K562 (cell line): ENCODE measurements at regions not wholly inside any gene's neighbourhood (a gene's known extent, or its start where the extent isn't known, plus 50 kb on each side); places are given as distances from the start of the nearest gene placed in this dataset.

ENCODE experiments used
- ATAC-seq: fragments of 200-7000 bp; cut with Tn5 transposase; 3 replicates; pipeline ENCODE4 v1.9.1; 2020; ENCODE audit warnings: moderate library complexity
- BruUV-seq: library from RNA; stranded (reverse); fragments of 400-500 nt; replicated peaks from 2 replicates; lab custom pipeline; 2021; lab: Mats Ljungman, UMichigan
- CTCF ChIA-PET: fragments of 300-600 bp; formaldehyde crosslinking; extraction: SDS; loops from one replicate; lab custom pipeline; 2021; ENCODE audit warnings: low intra/inter-chr PET ratio; lab: Yijun Ruan, JAX
- POLR2A ChIA-PET: fragments of 300-600, 350-650 bp; sonication (Branson Sonifier 250); formaldehyde crosslinking; extraction: SDS; loops from one replicate; lab custom pipeline; 2021; ENCODE audit warnings: antibody characterized with exemption, inconsistent platforms; lab: Yijun Ruan, JAX
- DNase-seq, 4 experiments: peaks; one replicate each; pipeline versions ENCODE4 v3.0.0 to v3.0.0-alpha.2; 2011 to 2018; ENCODE audit warnings: low spot score in 3 of 4, mixed read lengths in 3 of 4; ENCODE audit errors: extremely low read depth in 1 of 4
- FAIRE-seq: peaks from 2 replicates; lab custom pipeline; 2011; peaks lifted over from hg19 to GRCh38; lab: Jason Lieb, UNC
- H2AFZ ChIP-seq: 2 replicates; pipeline ENCODE4 v1.6.0; 2011; ENCODE audit warnings: low read depth, low read length, control low read depth, inconsistent platforms
- H3K27ac ChIP-seq: fragments of 200-600 bp; 3 replicates; pipeline ENCODE4 v1.8.0; 2011; ENCODE audit warnings: low read depth, mild to moderate bottlenecking, control low read depth, inconsistent platforms, low read length, moderate library complexity, mixed read lengths; ENCODE audit errors: extremely low read depth
- H3K27me3 ChIP-seq, 2 experiments: fragments of 300-600 bp in 1 of 2; 2 replicates in 1 of 2; 3 replicates in 1 of 2; pipeline versions ENCODE4 v1.6.0 to v1.8.0; 2011; ENCODE audit warnings: inconsistent platforms in 2 of 2, low read length in 2 of 2, mild to moderate bottlenecking in 1 of 2, mixed read lengths in 1 of 2, moderate library complexity in 1 of 2; ENCODE audit not compliant: control insufficient read depth in 2 of 2, insufficient read depth in 2 of 2
- H3K36me3 ChIP-seq: fragments of 300-600 bp; 3 replicates; pipeline ENCODE4 v1.8.0; 2011; ENCODE audit warnings: mild to moderate bottlenecking, low read length, inconsistent platforms; ENCODE audit not compliant: control insufficient read depth, insufficient read depth
- H3K4me1 ChIP-seq, 2 experiments: fragments of 200-600 bp in 1 of 2; replicated peaks in 1 of 2; 2 replicates in 1 of 2; 3 replicates in 1 of 2; pipeline versions ENCODE4 v1.5.1 to v1.8.0; 2011; ENCODE audit warnings: inconsistent platforms in 2 of 2, low read length in 2 of 2, mild to moderate bottlenecking in 1 of 2, mixed read lengths in 1 of 2, moderate library complexity in 1 of 2; ENCODE audit not compliant: control insufficient read depth in 2 of 2, insufficient read depth in 2 of 2
- H3K4me2 ChIP-seq: 2 replicates; pipeline ENCODE4 v1.6.1; 2011; ENCODE audit warnings: low read length, control low read depth, inconsistent platforms, mixed read lengths; ENCODE audit not compliant: insufficient read depth
- H3K4me3 ChIP-seq: fragments of 200-600 bp; sonication (generic), shearing (Covaris generic); 2 replicates; pipeline ENCODE4 v1.5.1; 2016; ENCODE audit warnings: control low read depth, inconsistent platforms
- H3K79me2 ChIP-seq: fragments of 200-600 bp; 3 replicates; pipeline ENCODE4 v1.8.0; 2011; ENCODE audit warnings: low read length, inconsistent platforms; ENCODE audit not compliant: control insufficient read depth, insufficient read depth
- H3K9ac ChIP-seq, 2 experiments: 2 replicates each; pipeline versions ENCODE4 v1.6.0 to v1.6.1; 2011; ENCODE audit warnings: low read depth in 2 of 2, low read length in 2 of 2, control low read depth in 1 of 2, inconsistent platforms in 1 of 2, mild to moderate bottlenecking in 1 of 2, mixed read lengths in 1 of 2; ENCODE audit not compliant: insufficient read depth in 1 of 2
- H3K9me1 ChIP-seq: one replicate; pipeline ENCODE4 v1.6.0; 2011; ENCODE audit warnings: inconsistent platforms, mild to moderate bottlenecking, low read length, moderate library complexity; ENCODE audit not compliant: control insufficient read depth, insufficient read depth
- H3K9me3 ChIP-seq: replicated peaks from 2 replicates; pipeline ENCODE4 v1.5.1; 2011; ENCODE audit warnings: low read depth, low read length, inconsistent platforms; ENCODE audit not compliant: control insufficient read depth, insufficient read depth
- H4K20me1 ChIP-seq: replicated peaks from 2 replicates; pipeline ENCODE4 v1.6.1; 2011; ENCODE audit warnings: low read length, inconsistent platforms, mixed read lengths; ENCODE audit not compliant: control insufficient read depth, insufficient read depth
- GTF2B ChIP-seq: IDR thresholded peaks from 2 replicates; pipeline ENCODE4 v1.6.1; 2011; ENCODE audit not compliant: insufficient read length; ENCODE audit errors: extremely low read depth
- HINFP ChIP-seq: fragments of 450-650 bp; conservative IDR thresholded peaks from 2 replicates; pipeline ENCODE4 v1.6.1; 2016; ENCODE audit warnings: missing genetic modification characterization, low read depth, mild to moderate bottlenecking, control low read depth, missing compliant biosample characterization
- WGBS: fragments of 100-300 bp; shearing (Covaris generic); methylation state at CpG from one replicate; pipeline ENCODE4 v1.1.6; 2016; ENCODE audit warnings: low coverage, mixed read lengths; ENCODE audit not compliant: insufficient coverage; ENCODE audit errors: missing lambda C conversion rate; 5-methylcytosine and 5-hydroxymethylcytosine counted together
- in situ Hi-C: fragments of 300-500 bp; cut with MboI; formaldehyde crosslinking; loops from 4 replicates; pipeline ENCODE4 v1.15.0; 2018; ENCODE audit warnings: inconsistent platforms, mixed read lengths
- intact Hi-C: fragments of 100-400 bp; cut with micrococcal nuclease; formaldehyde crosslinking; loops from 2 replicates; pipeline ENCODE4 v1.14.2; 2022
- TF ChIP-seq, protein P1 (sequence below): fragments of 450-650 bp; IDR thresholded peaks from 2 replicates; pipeline ENCODE4 v1.6.1; 2016; ENCODE audit warnings: mild to moderate bottlenecking, moderate library complexity

- ChIA-PET POLR2A (no interaction called here), CTCF (no interaction called here)
- Histone ChIP-seq H3K4me3 (no peak overlapping the region), H3K79me2 (no peaks in the 10 kb centered on the region), H3K36me3 (no peaks in the 10 kb centered on the region), H3K9me3 (no peaks in the 10 kb centered on the region), H3K27me3 (no peaks in the 10 kb centered on the region), H3K27ac (no peak overlapping the region), H4K20me1 (no peaks in the 10 kb centered on the region), H3K9ac (no peak overlapping the region), H3K9me1 (no peaks in the 10 kb centered on the region), H3K4me1 (no peaks in the 10 kb centered on the region), H2AFZ (no peak overlapping the region), H3K4me2 (no peak overlapping the region)
- TF ChIP-seq HINFP (tag), result no peak
- no peak for TF ChIP-seq GTF2B
- TF ChIP-seq, protein P1, sequence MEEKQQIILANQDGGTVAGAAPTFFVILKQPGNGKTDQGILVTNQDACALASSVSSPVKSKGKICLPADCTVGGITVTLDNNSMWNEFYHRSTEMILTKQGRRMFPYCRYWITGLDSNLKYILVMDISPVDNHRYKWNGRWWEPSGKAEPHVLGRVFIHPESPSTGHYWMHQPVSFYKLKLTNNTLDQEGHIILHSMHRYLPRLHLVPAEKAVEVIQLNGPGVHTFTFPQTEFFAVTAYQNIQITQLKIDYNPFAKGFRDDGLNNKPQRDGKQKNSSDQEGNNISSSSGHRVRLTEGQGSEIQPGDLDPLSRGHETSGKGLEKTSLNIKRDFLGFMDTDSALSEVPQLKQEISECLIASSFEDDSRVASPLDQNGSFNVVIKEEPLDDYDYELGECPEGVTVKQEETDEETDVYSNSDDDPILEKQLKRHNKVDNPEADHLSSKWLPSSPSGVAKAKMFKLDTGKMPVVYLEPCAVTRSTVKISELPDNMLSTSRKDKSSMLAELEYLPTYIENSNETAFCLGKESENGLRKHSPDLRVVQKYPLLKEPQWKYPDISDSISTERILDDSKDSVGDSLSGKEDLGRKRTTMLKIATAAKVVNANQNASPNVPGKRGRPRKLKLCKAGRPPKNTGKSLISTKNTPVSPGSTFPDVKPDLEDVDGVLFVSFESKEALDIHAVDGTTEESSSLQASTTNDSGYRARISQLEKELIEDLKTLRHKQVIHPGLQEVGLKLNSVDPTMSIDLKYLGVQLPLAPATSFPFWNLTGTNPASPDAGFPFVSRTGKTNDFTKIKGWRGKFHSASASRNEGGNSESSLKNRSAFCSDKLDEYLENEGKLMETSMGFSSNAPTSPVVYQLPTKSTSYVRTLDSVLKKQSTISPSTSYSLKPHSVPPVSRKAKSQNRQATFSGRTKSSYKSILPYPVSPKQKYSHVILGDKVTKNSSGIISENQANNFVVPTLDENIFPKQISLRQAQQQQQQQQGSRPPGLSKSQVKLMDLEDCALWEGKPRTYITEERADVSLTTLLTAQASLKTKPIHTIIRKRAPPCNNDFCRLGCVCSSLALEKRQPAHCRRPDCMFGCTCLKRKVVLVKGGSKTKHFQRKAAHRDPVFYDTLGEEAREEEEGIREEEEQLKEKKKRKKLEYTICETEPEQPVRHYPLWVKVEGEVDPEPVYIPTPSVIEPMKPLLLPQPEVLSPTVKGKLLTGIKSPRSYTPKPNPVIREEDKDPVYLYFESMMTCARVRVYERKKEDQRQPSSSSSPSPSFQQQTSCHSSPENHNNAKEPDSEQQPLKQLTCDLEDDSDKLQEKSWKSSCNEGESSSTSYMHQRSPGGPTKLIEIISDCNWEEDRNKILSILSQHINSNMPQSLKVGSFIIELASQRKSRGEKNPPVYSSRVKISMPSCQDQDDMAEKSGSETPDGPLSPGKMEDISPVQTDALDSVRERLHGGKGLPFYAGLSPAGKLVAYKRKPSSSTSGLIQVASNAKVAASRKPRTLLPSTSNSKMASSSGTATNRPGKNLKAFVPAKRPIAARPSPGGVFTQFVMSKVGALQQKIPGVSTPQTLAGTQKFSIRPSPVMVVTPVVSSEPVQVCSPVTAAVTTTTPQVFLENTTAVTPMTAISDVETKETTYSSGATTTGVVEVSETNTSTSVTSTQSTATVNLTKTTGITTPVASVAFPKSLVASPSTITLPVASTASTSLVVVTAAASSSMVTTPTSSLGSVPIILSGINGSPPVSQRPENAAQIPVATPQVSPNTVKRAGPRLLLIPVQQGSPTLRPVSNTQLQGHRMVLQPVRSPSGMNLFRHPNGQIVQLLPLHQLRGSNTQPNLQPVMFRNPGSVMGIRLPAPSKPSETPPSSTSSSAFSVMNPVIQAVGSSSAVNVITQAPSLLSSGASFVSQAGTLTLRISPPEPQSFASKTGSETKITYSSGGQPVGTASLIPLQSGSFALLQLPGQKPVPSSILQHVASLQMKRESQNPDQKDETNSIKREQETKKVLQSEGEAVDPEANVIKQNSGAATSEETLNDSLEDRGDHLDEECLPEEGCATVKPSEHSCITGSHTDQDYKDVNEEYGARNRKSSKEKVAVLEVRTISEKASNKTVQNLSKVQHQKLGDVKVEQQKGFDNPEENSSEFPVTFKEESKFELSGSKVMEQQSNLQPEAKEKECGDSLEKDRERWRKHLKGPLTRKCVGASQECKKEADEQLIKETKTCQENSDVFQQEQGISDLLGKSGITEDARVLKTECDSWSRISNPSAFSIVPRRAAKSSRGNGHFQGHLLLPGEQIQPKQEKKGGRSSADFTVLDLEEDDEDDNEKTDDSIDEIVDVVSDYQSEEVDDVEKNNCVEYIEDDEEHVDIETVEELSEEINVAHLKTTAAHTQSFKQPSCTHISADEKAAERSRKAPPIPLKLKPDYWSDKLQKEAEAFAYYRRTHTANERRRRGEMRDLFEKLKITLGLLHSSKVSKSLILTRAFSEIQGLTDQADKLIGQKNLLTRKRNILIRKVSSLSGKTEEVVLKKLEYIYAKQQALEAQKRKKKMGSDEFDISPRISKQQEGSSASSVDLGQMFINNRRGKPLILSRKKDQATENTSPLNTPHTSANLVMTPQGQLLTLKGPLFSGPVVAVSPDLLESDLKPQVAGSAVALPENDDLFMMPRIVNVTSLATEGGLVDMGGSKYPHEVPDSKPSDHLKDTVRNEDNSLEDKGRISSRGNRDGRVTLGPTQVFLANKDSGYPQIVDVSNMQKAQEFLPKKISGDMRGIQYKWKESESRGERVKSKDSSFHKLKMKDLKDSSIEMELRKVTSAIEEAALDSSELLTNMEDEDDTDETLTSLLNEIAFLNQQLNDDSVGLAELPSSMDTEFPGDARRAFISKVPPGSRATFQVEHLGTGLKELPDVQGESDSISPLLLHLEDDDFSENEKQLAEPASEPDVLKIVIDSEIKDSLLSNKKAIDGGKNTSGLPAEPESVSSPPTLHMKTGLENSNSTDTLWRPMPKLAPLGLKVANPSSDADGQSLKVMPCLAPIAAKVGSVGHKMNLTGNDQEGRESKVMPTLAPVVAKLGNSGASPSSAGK, result no peak
- in situ Hi-C loops, result no loop called here
- FAIRE-seq (no peak), DNase-seq (no peak), ATAC-seq (no peak)
- intact Hi-C loops, result no loop called here
- 0% methylated on average over 4 of the region's 4 CpGs for WGBS
- no TSS peak for BruUV-seq
Measured at GRCh38 chr5:166781737-166782136, 1509.7 kb upstream of the WWC1 start.
